ENCODE measurements at regions not wholly inside any gene's neighbourhood (a gene's known extent, or its start where the extent isn't known, plus 50 kb on each side); places are given as distances from the start of the nearest gene placed in this dataset.

- DNase-seq = no peak
- Mint-ChIP-seq H3K9me3 (peaks cover 0 to 6% of the 10 kb centered on the region in 2 experiments; a peak in 3 of 5 replicates), H3K4me3 (no peak overlapping the region), H3K36me3 (ENCODE audit: insufficient read depth in 1 of 3, low read depth in 3 of 3) (no peaks in the 10 kb centered on the region; a peak in 1 of 7 replicates), H3K27ac (no peak overlapping the region), H3K27me3 (ENCODE audit: low read depth) (no peaks in the 10 kb centered on the region; the same call in 1 of the 2 replicates), H3K4me1 (peaks cover 0 to 2% of the 10 kb centered on the region in 2 experiments; a peak in 1 of 4 replicates)
- H3K23me2 ChIP-seq (ENCODE audit: insufficient read length, low read depth, low read length, poor library complexity, severe bottlenecking) = no peaks in the 10 kb centered on the region
- no peaks in the 10 kb centered on the region for H3K27me3 ChIP-seq (ENCODE audit: insufficient read depth, low read length)
- H3T11ph ChIP-seq (ENCODE audit: low read length) = no peak overlapping the region
- H3K9me3 ChIP-seq (ENCODE audit: control insufficient read depth, low read depth, low read length) = no peaks in the 10 kb centered on the region
- no peak overlapping the region for H3K27ac ChIP-seq (ENCODE audit: insufficient read length, low read depth, low read length)
- no peak overlapping the region for H4K5ac ChIP-seq (ENCODE audit: insufficient read length, low read depth, low read length)
- no peak overlapping the region for H2BK15ac ChIP-seq (ENCODE audit: low read depth, low read length)
- no peaks in the 10 kb centered on the region for H3K79me2 ChIP-seq (ENCODE audit: insufficient read depth, low read length)
- no peak overlapping the region for H3K9ac ChIP-seq (ENCODE audit: extremely low read depth, insufficient read length, low read length)
- no peak for TF ChIP-seq CTCF (conservative IDR thresholded peaks at IDR 0.05)
- no CpG with 5 or more reads among the region's 2 CpGs for WGBS (ENCODE audit: extremely low coverage, insufficient read length, low lambda C conversion rate)
- H3K18ac ChIP-seq (ENCODE audit: insufficient read length, low read depth, low read length) = no peak overlapping the region
- no peak overlapping the region for H3K56ac ChIP-seq (ENCODE audit: insufficient read length, low read depth, low read length)
- no peak overlapping the region for H2BK5ac ChIP-seq (ENCODE audit: insufficient read length, low read length)
- H4K20me1 ChIP-seq (ENCODE audit: control insufficient read depth, insufficient read depth, insufficient read length) = no peaks in the 10 kb centered on the region
- no peak overlapping the region for H3K4ac ChIP-seq (ENCODE audit: low read depth, low read length)
- H2AK5ac ChIP-seq (ENCODE audit: insufficient read length, low read length) = no peak overlapping the region
- H4K91ac ChIP-seq (ENCODE audit: insufficient read length, low read depth, low read length) = no peak overlapping the region
- H3K14ac ChIP-seq (ENCODE audit: insufficient read depth, low read length) = no peak overlapping the region
- no peak overlapping the region for H3K4me2 ChIP-seq (ENCODE audit: insufficient read depth, insufficient read length, low read length)
- H3K79me1 ChIP-seq (ENCODE audit: insufficient read depth, low read depth, low read length, poor library complexity, severe bottlenecking) = no peaks in the 10 kb centered on the region
- H3K23ac ChIP-seq (ENCODE audit: insufficient read length, low read depth, low read length) = no peak overlapping the region
- H2BK12ac ChIP-seq (ENCODE audit: insufficient read length, low read depth, low read length) = no peak overlapping the region
- H4K8ac ChIP-seq (replicated peaks; ENCODE audit: insufficient read length, low read depth, low read length) = no peak overlapping the region
- no peak overlapping the region for H2AFZ ChIP-seq (ENCODE audit: low read length)
- no peaks in the 10 kb centered on the region for H3K4me1 ChIP-seq (ENCODE audit: insufficient read depth, low read length)
- H2BK120ac ChIP-seq (ENCODE audit: low read depth, low read length, poor library complexity, severe bottlenecking) = no peak overlapping the region
- no peak overlapping the region for H2BK20ac ChIP-seq (ENCODE audit: low read depth, low read length, poor library complexity, severe bottlenecking)
These were observed 561.0 kb downstream of the SOX6 start for GRCh38 chr11:15795378-15795777.

All from H9 (cell line).